ENCODE measurements at regions not wholly inside any gene's neighbourhood (a gene's known extent, or its start where the extent isn't known, plus 50 kb on each side); places are given as distances from the start of the nearest gene placed in this dataset.

GRCh38 chr14:45362505-45362904, 109.5 kb upstream of the MIS18BP1 start:
- H3K9me3 ChIP-seq (ENCODE audit: insufficient read depth, low read depth, low read length) = no peaks in the 10 kb centered on the region
- H3K4me2 ChIP-seq (ENCODE audit: low read length) = no peak overlapping the region
- H2AFZ ChIP-seq (ENCODE audit: low read depth, low read length) = no peak overlapping the region
- H3K9ac ChIP-seq (ENCODE audit: low read length) = no peak overlapping the region
- H3K4me3 Mint-ChIP-seq (ENCODE audit: unreplicated experiment) = no peak overlapping the region
- no peak overlapping the region for H3K27ac ChIP-seq (ENCODE audit: low read depth, low read length)
- DNase-seq (ENCODE audit: low read depth) = no peak
- H3K27ac Mint-ChIP-seq (ENCODE audit: unreplicated experiment) = no peak overlapping the region
- no peaks in the 10 kb centered on the region for H3K27me3 Mint-ChIP-seq (ENCODE audit: low read depth, unreplicated experiment)
- H3K4me3 ChIP-seq (ENCODE audit: insufficient read depth, low read depth, low read length) = no peak overlapping the region
- H3K36me3 ChIP-seq (ENCODE audit: insufficient read depth, low read length) = no peaks in the 10 kb centered on the region
- no peaks in the 10 kb centered on the region for H4K20me1 ChIP-seq (ENCODE audit: insufficient read depth, low read length)
- TF ChIP-seq EZH2 (IDR thresholded peaks at IDR 0.05; ENCODE audit: insufficient read depth, low read length) = no peak
- TF ChIP-seq, protein P1, sequence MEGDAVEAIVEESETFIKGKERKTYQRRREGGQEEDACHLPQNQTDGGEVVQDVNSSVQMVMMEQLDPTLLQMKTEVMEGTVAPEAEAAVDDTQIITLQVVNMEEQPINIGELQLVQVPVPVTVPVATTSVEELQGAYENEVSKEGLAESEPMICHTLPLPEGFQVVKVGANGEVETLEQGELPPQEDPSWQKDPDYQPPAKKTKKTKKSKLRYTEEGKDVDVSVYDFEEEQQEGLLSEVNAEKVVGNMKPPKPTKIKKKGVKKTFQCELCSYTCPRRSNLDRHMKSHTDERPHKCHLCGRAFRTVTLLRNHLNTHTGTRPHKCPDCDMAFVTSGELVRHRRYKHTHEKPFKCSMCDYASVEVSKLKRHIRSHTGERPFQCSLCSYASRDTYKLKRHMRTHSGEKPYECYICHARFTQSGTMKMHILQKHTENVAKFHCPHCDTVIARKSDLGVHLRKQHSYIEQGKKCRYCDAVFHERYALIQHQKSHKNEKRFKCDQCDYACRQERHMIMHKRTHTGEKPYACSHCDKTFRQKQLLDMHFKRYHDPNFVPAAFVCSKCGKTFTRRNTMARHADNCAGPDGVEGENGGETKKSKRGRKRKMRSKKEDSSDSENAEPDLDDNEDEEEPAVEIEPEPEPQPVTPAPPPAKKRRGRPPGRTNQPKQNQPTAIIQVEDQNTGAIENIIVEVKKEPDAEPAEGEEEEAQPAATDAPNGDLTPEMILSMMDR (IDR thresholded peaks at IDR 0.05; ENCODE audit: insufficient read depth, low read depth, low read length) = no peak
- H3K36me3 Mint-ChIP-seq (ENCODE audit: low read depth, unreplicated experiment) = no peaks in the 10 kb centered on the region
- H3K4me1 ChIP-seq (ENCODE audit: insufficient read depth, low read length) = no peaks in the 10 kb centered on the region
- no peaks in the 10 kb centered on the region for H3K27me3 ChIP-seq (ENCODE audit: insufficient read depth, low read length)
- peaks cover 8% of the 10 kb centered on the region for H3K4me1 Mint-ChIP-seq (ENCODE audit: low read depth, unreplicated experiment)
- H3K9me3 Mint-ChIP-seq (ENCODE audit: unreplicated experiment) = no peaks in the 10 kb centered on the region
- FAIRE-seq = no peak
- H3K79me2 ChIP-seq (ENCODE audit: insufficient read depth, low read length) = no peaks in the 10 kb centered on the region

DNA sequence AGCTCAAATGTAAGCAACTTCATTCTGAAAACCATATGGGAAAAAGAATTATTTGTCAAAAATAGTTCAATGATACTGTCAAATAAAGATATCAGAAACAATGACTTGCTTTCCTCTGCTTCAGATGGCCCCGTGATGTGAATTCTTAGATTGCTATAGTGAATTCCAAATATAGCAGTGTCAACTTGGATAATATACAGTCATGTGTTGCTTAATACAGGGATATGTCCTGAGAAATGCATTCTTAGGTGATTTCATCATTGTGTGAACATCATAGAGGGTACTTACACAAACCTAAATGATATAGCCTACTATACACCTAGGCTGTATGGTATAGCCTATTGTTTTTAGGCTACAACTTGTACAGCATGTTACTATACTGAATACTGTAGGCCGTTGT, 108.7 kb upstream of the MIS18BP1 start:
- no peak overlapping the region for H3K4me2 ChIP-seq (ENCODE audit: low read length)
- no peaks in the 10 kb centered on the region for H3K9me3 Mint-ChIP-seq (ENCODE audit: unreplicated experiment)
- no peak overlapping the region for H3K4me3 Mint-ChIP-seq (ENCODE audit: unreplicated experiment)
- H4K20me1 ChIP-seq (ENCODE audit: insufficient read depth, low read length) = no peaks in the 10 kb centered on the region
- H3K27me3 ChIP-seq (ENCODE audit: insufficient read depth, low read length) = no peaks in the 10 kb centered on the region
- H3K4me1 Mint-ChIP-seq (ENCODE audit: low read depth, unreplicated experiment) = peaks cover 8% of the 10 kb centered on the region
- no peaks in the 10 kb centered on the region for H3K27me3 Mint-ChIP-seq (ENCODE audit: low read depth, unreplicated experiment)
- H3K9me3 ChIP-seq (ENCODE audit: insufficient read depth, low read depth, low read length) = no peaks in the 10 kb centered on the region
- no peak overlapping the region for H3K9ac ChIP-seq (ENCODE audit: low read length)
- DNase-seq (ENCODE audit: low read depth) (no peak), FAIRE-seq (no peak)
- no peak overlapping the region for H3K4me3 ChIP-seq (ENCODE audit: insufficient read depth, low read depth, low read length)
- TF ChIP-seq, protein P1 (IDR thresholded peaks at IDR 0.05; ENCODE audit: insufficient read depth, low read depth, low read length) = no peak
- no peak for TF ChIP-seq EZH2 (IDR thresholded peaks at IDR 0.05; ENCODE audit: insufficient read depth, low read length)
- H3K27ac ChIP-seq (ENCODE audit: low read depth, low read length) = no peak overlapping the region
- H3K36me3 ChIP-seq (ENCODE audit: insufficient read depth, low read length) = no peaks in the 10 kb centered on the region
- no peaks in the 10 kb centered on the region for H3K79me2 ChIP-seq (ENCODE audit: insufficient read depth, low read length)
- H3K27ac Mint-ChIP-seq (ENCODE audit: unreplicated experiment) = no peak overlapping the region
- H3K4me1 ChIP-seq (ENCODE audit: insufficient read depth, low read length) = no peaks in the 10 kb centered on the region
- H3K36me3 Mint-ChIP-seq (ENCODE audit: low read depth, unreplicated experiment) = no peaks in the 10 kb centered on the region
- no peak overlapping the region for H2AFZ ChIP-seq (ENCODE audit: low read depth, low read length)

DNA sequence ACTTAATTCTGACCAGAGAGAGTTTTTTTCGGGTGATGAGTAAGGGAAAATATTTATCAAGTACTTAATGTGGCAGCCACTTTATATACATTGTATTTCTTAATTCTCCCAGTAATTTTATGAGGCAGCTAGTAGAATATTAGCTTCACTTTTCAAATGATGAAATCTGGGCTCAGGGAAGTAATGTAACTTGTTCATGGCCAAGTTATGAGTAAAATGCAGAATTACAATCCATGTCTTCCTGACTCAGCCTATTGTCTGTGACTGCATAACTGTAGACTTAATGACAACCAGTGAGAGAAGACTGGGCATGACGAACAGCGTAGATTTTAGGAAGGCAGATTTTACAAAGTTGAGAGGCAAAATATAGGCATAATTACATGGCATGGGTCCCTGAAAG, 106.7 kb upstream of the MIS18BP1 start:
- Histone ChIP-seq H3K9me3 (ENCODE audit: insufficient read depth, low read depth, low read length) (no peaks in the 10 kb centered on the region), H3K36me3 (ENCODE audit: insufficient read depth, low read length) (no peaks in the 10 kb centered on the region), H3K4me3 (ENCODE audit: insufficient read depth, low read depth, low read length) (no peak overlapping the region), H4K20me1 (ENCODE audit: insufficient read depth, low read length) (no peaks in the 10 kb centered on the region), H3K27ac (ENCODE audit: low read depth, low read length) (no peak overlapping the region), H3K4me1 (ENCODE audit: insufficient read depth, low read length) (no peaks in the 10 kb centered on the region), H2AFZ (ENCODE audit: low read depth, low read length) (no peak overlapping the region), H3K4me2 (ENCODE audit: low read length) (no peak overlapping the region), H3K27me3 (ENCODE audit: insufficient read depth, low read length) (no peaks in the 10 kb centered on the region), H3K9ac (ENCODE audit: low read length) (no peak overlapping the region), H3K79me2 (ENCODE audit: insufficient read depth, low read length) (no peaks in the 10 kb centered on the region)
- H3K9me3 Mint-ChIP-seq (ENCODE audit: unreplicated experiment) = no peaks in the 10 kb centered on the region
- peak; percentile 34 for DNase-seq (ENCODE audit: low read depth)
- TF ChIP-seq, protein P1 (IDR thresholded peaks at IDR 0.05; ENCODE audit: insufficient read depth, low read depth, low read length) = no peak
- TF ChIP-seq EZH2 (IDR thresholded peaks at IDR 0.05; ENCODE audit: insufficient read depth, low read length) = no peak
- H3K4me3 Mint-ChIP-seq (ENCODE audit: unreplicated experiment) = no peak overlapping the region
- peak overlapping the region; percentile 65 for H3K27ac Mint-ChIP-seq (ENCODE audit: unreplicated experiment)
- peaks cover 8% of the 10 kb centered on the region for H3K4me1 Mint-ChIP-seq (ENCODE audit: low read depth, unreplicated experiment)
- no peak for FAIRE-seq
- H3K36me3 Mint-ChIP-seq (ENCODE audit: low read depth, unreplicated experiment) = no peaks in the 10 kb centered on the region
- H3K27me3 Mint-ChIP-seq (ENCODE audit: low read depth, unreplicated experiment) = no peaks in the 10 kb centered on the region
